CD4-positive, alpha-beta T cell treated with Interleukin-17A for 4 hours (primary cell): ENCODE measurements at regions not wholly inside any gene's neighbourhood (a gene's known extent, or its start where the extent isn't known, plus 50 kb on each side); places are given as distances from the start of the nearest gene placed in this dataset.
"Not testable (repeated sequence)": the region's sequence is repeated elsewhere in the genome, so short reads cannot be mapped to it uniquely, and the experiment has no call there.

ENCODE experiments used
- DNase-seq: peaks from one replicate; pipeline ENCODE4 v3.0.0-alpha.2; 2020; ENCODE audit warnings: mixed read lengths

DNA sequence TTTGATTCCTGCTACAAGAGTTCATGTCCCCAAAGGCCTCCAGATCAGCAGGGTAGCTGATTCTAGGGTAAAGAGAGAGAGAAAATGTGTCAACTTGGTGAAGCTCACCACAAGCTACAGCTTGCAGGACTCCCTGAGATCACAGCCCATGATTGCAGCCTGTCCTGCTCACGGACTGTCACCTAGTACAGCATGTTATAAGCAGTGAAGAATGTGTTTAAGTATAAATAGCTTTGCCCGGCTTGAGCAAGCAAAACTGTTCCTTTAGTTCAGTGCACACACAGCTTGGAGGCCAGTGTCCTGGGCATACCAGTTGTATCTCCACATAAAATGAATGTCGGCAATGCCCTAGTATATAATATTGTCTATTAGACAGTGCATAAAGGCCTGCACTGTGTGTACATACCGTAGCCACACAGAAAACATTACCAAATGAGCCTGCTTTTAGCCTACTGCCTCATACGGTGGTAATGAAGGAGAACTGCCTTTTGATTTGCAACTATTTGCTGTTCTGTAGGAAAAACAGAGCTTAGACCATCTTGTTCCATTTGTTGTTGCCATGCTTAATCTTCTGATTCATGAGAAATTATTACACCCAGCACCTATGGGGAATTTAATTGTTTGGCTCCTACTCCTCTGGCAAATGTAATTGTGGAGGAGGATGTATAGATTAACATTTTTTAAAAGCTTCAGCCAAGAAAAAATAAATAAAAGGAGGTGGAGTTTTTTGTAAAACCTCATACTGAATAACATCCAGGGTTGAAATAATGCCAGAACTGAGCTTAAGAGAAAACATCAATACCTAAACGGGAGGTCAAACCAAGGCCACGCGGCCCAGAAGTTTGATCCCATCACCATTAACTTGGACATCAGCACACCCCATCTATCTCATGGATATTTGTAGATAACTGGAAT, 108.1 kb upstream of the G2E3 start:
- no peak for DNase-seq

DNA sequence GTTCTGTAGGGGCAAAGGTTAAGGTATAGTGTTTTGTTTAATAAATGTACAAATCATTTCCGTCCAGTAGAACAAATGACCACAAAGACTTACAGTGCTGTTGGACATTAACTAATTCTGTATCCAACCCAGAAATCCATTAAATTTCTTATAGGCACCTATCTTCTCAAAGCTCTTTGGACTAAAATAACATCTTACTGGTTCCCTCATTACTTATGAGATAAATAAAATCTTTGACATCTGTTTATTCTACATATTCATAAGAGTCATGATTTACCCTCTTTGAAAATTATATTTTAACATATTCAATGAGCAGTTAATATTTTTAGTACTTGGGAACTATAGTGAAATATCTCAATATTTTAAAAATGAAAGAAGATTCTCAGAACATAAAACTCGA, 102.7 kb upstream of the G2E3 start:
- DNase-seq, result no peak

- no peak for DNase-seq
Measured at GRCh38 chr14:30462358-30462757, 96.6 kb upstream of the G2E3 start.

DNA sequence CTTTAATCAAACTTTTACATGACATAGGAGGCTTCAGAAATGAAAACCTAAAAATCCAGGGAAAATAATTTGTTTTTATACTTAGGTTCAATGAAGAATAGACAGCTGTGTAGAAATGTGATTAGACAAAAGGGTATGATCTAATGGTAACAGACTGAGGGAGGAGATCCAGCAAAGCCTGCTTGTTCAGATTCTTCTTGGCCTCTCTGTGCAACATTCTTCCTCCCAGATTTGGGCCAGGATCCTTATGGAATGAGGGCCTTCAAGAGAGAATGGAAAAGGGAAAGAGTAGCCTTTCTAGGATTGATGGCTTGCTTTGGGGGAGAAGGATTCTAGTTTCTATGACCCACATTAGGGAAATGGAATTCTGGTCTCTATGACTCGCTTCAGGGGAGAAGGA, 94.5 kb upstream of the G2E3 start:
- DNase-seq, result no peak

DNA sequence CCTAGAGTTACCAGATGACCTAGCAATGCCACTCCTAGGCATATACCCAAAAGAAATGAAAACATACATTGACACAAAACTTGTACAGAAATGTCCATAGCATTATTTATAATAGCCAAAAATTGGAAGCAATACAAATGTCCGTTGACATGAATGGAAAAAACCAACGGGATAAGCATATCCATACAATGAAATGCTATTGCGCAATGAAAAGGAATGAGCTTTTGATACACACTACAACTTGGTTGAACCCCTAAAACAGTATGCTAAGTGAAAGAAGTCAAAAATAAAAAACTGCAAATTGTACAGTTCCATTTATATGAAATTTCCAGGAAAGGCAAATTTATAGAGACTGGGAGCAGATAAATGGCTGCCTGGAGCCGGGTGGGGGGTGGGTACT, 90.6 kb upstream of the G2E3 start:
- no peak for DNase-seq

DNA sequence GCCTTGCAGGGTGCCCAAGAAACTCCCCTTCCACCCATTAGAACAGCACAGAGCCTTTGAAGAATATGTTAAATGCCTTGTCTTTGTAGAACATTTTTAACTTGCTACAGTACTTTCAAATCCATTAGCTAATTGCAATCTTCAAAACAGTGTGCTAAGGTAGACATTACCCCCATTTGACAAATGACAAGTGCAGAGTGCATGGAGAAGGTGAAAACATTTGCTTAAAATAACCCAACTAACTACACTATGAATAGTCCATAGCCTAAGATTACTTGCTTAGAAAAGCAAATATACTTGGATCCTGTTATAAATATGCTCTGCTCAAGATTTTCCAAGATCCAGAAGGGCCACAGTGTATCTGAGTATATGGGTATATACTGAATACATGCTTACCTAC, 87.0 kb upstream of the G2E3 start:
- DNase-seq, result no peak

DNA sequence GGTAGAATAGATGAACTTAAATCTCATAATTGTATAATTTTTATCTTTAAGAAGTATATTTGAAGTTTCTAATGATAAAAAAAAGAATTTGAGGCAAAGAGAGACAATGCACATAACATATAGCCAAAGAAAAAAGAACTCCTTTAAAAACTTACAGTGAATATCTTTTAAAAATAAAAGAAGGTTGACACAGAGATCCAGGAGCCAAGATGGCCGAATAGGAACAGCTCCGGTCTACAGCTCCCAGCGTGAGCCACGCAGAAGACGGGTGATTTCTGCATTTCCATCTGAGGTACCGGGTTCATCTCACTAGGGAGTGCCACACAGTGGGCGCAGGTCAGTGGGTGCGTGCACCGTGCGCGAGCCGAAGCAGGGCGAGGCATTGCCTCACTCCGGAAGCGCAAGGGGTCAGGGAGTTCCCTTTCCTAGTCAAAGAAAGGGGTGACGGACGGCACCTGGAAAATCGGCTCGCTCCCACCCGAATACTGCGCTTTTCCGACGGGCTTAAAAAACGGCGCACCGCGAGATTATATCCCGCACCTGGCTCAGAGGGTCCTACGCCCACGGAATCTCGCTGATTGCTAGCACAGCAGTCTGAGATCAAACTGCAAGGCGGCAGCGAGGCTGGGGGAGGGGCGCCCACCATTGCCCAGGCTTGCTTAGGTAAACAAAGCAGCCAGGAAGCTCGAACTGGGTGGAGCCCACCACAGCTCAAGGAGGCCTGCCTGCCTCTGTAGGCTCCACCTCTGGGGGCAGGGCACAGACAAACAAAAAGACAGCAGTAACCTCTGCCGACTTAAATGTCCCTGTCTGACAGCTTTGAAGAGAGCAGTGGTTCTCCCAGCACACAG, 84.9 kb upstream of the G2E3 start:
- DNase-seq, result not testable (repeated sequence)

GRCh38 chr14:30482276-30482675, 76.7 kb upstream of the G2E3 start:
- no peak for DNase-seq

GRCh38 chr14:30484201-30484600, 74.8 kb upstream of the G2E3 start:
- no peak for DNase-seq

DNA sequence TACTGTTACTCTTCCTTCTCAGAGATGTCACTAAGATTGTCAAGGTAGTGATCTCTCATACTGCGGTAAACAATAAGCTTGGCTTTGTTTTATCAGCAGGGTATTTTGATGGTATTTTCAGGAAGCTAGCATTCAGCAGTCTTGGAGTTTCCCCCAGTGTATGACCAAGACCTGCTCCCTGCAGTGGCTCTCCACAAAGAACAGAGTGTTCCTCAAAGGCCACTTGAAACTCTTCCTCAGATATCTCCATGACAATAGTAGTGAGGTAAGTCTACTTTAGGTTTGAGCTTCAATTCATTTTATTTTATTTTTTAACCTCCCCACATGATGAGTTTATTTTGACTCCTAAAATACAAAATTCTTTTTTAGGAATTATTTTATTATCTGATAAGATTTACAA, 74.0 kb upstream of the G2E3 start:
- no peak for DNase-seq

- no peak for DNase-seq
Measured at GRCh38 chr14:30496852-30497251, 62.1 kb upstream of the G2E3 start.

GRCh38 chr14:30499358-30499757, 59.6 kb upstream of the G2E3 start:
- DNase-seq, result no peak

DNA sequence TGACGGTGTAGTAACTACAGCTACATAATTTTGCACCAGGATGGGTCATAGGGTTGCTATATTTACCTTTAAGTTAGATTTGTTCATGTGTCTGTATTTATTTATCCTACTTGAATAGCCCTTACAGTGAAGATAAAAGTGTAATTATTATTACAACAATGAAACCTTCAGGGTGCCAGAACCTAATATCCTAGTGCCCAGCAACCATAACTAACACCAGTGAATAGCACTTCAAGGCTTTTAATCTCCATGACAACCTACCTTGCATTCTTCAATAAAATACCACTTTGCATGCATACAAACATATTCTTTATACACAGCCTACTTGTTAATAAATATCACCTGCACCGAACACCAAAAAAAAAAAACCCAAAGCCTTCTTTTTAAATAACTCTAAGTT, 58.7 kb upstream of the G2E3 start:
- DNase-seq, result no peak

DNA sequence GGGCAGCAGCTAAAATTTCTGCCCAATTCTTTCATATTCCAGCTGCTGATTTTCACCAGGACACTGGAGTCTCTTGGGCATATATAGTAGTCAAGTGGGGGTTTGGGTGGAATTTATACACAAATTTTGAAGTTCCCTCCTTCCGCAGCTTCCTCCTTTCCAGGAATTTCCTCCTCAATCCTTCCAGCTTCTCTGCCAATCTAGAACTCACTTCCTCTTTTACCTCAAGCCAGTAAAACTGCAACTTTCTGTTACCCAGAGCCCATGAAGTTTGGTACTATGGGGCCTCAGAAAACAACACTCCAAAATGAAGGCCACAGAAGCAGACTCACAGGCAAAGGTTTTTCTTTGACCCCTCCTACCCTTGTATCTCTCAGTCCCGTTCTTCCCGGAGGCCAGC, 51.7 kb upstream of the G2E3 start:
- DNase-seq, result no peak
